ENCODE measurements at regions not wholly inside any gene's neighbourhood (a gene's known extent, or its start where the extent isn't known, plus 50 kb on each side); places are given as distances from the start of the nearest gene placed in this dataset.

DNA sequence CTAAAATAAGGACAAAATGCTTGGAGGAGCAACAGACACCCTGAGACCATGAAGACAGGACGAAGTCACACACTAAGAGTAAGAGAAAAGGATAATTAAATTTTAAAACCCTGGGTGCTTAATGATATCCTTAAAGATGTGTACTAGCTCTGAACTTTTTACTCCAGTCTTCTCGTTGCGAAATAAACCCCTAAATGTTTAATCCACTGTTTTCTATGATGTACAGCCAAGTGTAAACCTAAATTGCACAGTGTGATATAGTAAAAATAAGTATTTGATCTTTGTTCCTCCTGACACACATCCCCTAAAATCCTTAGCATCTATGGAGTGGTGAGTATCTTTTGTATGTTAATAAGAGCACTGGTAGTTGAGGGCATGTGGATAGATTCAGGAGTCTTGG lies 157.5 kb upstream of the PKDCC start:
- Histone ChIP-seq H3K4me3 (ENCODE audit: low read length) (no peak overlapping the region), H3K4me1 (ENCODE audit: low read length) (no peaks in the 10 kb centered on the region), H3K4me2 (ENCODE audit: low read length) (no peak overlapping the region), H3K27ac (ENCODE audit: low read length) (no peak overlapping the region), H2AFZ (ENCODE audit: low read depth, low read length) (no peak overlapping the region), H3K9ac (ENCODE audit: low read length) (no peak overlapping the region), H3K36me3 (replicated peaks; ENCODE audit: low read depth, low read length) (no peaks in the 10 kb centered on the region), H4K20me1 (ENCODE audit: insufficient read depth, low read length) (no peaks in the 10 kb centered on the region), H3K79me2 (ENCODE audit: low read length) (no peaks in the 10 kb centered on the region), H3K9me3 (ENCODE audit: insufficient read depth, low read length) (no peaks in the 10 kb centered on the region), H3K27me3 (ENCODE audit: low read depth, low read length) (peaks cover 20% of the 10 kb centered on the region)
- TF ChIP-seq EZH2phosphoT487 (IDR thresholded peaks at IDR 0.05; ENCODE audit: low read depth), result no peak
- TF ChIP-seq, protein P1, sequence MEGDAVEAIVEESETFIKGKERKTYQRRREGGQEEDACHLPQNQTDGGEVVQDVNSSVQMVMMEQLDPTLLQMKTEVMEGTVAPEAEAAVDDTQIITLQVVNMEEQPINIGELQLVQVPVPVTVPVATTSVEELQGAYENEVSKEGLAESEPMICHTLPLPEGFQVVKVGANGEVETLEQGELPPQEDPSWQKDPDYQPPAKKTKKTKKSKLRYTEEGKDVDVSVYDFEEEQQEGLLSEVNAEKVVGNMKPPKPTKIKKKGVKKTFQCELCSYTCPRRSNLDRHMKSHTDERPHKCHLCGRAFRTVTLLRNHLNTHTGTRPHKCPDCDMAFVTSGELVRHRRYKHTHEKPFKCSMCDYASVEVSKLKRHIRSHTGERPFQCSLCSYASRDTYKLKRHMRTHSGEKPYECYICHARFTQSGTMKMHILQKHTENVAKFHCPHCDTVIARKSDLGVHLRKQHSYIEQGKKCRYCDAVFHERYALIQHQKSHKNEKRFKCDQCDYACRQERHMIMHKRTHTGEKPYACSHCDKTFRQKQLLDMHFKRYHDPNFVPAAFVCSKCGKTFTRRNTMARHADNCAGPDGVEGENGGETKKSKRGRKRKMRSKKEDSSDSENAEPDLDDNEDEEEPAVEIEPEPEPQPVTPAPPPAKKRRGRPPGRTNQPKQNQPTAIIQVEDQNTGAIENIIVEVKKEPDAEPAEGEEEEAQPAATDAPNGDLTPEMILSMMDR (IDR thresholded peaks at IDR 0.05; ENCODE audit: low read depth, low read length), result no peak

DNA sequence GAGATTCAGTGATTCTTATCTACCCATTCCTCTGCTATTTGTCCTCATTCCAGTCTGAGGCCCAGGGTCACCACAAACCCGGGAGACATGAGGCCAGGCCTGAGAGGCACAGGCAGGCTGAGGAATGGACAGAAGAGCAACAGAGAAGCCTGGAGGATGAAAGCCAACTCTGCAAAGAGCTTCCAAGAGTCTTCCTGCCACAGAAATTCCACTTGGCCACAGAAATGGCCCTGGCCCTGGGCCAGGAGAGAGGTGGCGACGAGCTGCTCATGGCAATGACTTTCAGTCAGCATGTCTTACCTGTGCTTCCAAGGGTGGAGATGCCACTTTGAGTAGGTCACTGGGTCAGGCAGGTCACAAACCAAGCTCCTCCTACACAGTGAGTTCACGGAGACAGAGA lies 155.3 kb upstream of the PKDCC start:
- no peak overlapping the region for H3K9ac ChIP-seq (ENCODE audit: low read length)
- H3K9me3 ChIP-seq (ENCODE audit: insufficient read depth, low read length), result no peaks in the 10 kb centered on the region
- no peak overlapping the region for H3K27ac ChIP-seq (ENCODE audit: low read length)
- H3K4me3 ChIP-seq (ENCODE audit: low read length), result no peak overlapping the region
- H3K36me3 ChIP-seq (replicated peaks; ENCODE audit: low read depth, low read length), result no peaks in the 10 kb centered on the region
- peaks cover 20% of the 10 kb centered on the region for H3K27me3 ChIP-seq (ENCODE audit: low read depth, low read length)
- H3K79me2 ChIP-seq (ENCODE audit: low read length), result no peaks in the 10 kb centered on the region
- no peak overlapping the region for H2AFZ ChIP-seq (ENCODE audit: low read depth, low read length)
- no peaks in the 10 kb centered on the region for H4K20me1 ChIP-seq (ENCODE audit: insufficient read depth, low read length)
- H3K4me1 ChIP-seq (ENCODE audit: low read length), result 0 out of 2 replicates have a peak, but pooled peaks cover 5% of the 10 kb centered on the region
- no peak overlapping the region for H3K4me2 ChIP-seq (ENCODE audit: low read length)
- TF ChIP-seq, protein P1 (IDR thresholded peaks at IDR 0.05; ENCODE audit: low read depth, low read length), result no peak
- TF ChIP-seq EZH2phosphoT487 (IDR thresholded peaks at IDR 0.05; ENCODE audit: low read depth), result no peak

DNA sequence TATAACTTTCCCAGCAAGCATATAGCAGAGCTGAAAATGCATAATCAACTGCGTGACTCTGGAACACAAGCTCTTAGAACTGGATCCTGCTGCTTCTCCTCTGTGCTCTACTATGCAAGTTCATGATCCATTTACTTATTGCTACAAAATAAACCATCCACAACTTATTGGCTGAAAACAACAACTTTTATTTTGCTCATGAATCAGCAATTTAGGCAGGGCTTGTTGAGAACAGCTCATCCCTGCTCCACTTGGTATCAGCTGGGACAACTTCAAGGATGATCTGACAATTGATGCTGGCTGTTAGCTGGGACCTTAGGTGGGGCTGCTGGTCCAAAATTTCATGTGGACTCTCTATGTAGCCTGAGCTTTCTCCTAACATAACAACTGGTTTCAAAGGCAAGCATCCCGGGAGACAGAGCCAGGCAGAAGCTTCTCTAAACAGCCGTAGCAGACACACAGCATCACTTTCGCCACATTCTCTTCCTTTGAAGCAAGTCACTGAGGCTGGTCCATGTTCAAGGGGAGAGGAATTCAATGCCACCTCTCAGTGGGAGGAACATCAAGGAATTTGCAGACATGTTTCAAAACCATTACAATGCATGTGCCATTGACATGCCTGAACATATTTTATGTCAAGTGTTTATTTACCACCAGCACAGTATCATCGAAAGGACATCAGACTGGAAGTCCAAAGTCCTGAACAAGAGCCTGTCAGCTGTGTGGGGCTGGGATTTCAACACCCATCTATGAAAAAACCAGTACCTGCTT lies 153.1 kb upstream of the PKDCC start:
- Histone ChIP-seq H3K4me1 (ENCODE audit: low read length) (0 out of 2 replicates have a peak, but pooled peaks cover 5% of the 10 kb centered on the region), H3K27me3 (ENCODE audit: low read depth, low read length) (peaks cover 25% of the 10 kb centered on the region), H3K79me2 (ENCODE audit: low read length) (no peaks in the 10 kb centered on the region), H4K20me1 (ENCODE audit: insufficient read depth, low read length) (no peaks in the 10 kb centered on the region), H3K4me3 (ENCODE audit: low read length) (no peak overlapping the region), H3K27ac (ENCODE audit: low read length) (no peak overlapping the region), H3K9me3 (ENCODE audit: insufficient read depth, low read length) (no peaks in the 10 kb centered on the region), H3K9ac (ENCODE audit: low read length) (no peak overlapping the region), H3K36me3 (replicated peaks; ENCODE audit: low read depth, low read length) (no peaks in the 10 kb centered on the region), H2AFZ (ENCODE audit: low read depth, low read length) (no peak overlapping the region), H3K4me2 (ENCODE audit: low read length) (no peak overlapping the region)
- TF ChIP-seq EZH2phosphoT487 (IDR thresholded peaks at IDR 0.05; ENCODE audit: low read depth), result no peak
- TF ChIP-seq, protein P1 (IDR thresholded peaks at IDR 0.05; ENCODE audit: low read depth, low read length), result no peak

DNA sequence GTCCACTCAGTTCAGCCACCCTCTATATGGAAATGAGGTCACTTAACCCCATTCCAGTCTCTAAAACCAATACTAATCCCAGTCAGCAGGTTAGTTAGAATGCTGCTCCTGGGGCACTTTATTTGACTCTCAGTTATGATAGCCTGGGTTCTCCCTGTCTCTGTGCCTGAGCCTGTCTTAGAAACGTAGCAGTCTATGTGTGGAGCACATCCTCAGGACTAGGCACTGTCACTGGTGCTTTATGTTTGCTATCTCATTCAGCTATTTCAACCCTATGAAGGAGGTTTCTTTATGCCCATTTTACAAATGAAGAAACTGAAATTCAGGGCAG lies 152.5 kb upstream of the PKDCC start:
- no peaks in the 10 kb centered on the region for H3K79me2 ChIP-seq (ENCODE audit: low read length)
- H2AFZ ChIP-seq (ENCODE audit: low read depth, low read length), result no peak overlapping the region
- no peak overlapping the region for H3K4me2 ChIP-seq (ENCODE audit: low read length)
- no peak overlapping the region for H3K9ac ChIP-seq (ENCODE audit: low read length)
- H3K27ac ChIP-seq (ENCODE audit: low read length), result no peak overlapping the region
- H3K27me3 ChIP-seq (ENCODE audit: low read depth, low read length), result peaks cover 19% of the 10 kb centered on the region
- TF ChIP-seq, protein P1 (IDR thresholded peaks at IDR 0.05; ENCODE audit: low read depth, low read length), result no peak
- TF ChIP-seq EZH2phosphoT487 (IDR thresholded peaks at IDR 0.05; ENCODE audit: low read depth), result no peak
- no peak overlapping the region for H3K4me3 ChIP-seq (ENCODE audit: low read length)
- H3K36me3 ChIP-seq (replicated peaks; ENCODE audit: low read depth, low read length), result no peaks in the 10 kb centered on the region
- H4K20me1 ChIP-seq (ENCODE audit: insufficient read depth, low read length), result no peaks in the 10 kb centered on the region
- H3K9me3 ChIP-seq (ENCODE audit: insufficient read depth, low read length), result no peaks in the 10 kb centered on the region
- 0 out of 2 replicates have a peak, but pooled peaks cover 5% of the 10 kb centered on the region for H3K4me1 ChIP-seq (ENCODE audit: low read length)
